Smooth muscle cell (in vitro differentiated cells): ENCODE measurements at regions not wholly inside any gene's neighbourhood (a gene's known extent, or its start where the extent isn't known, plus 50 kb on each side); places are given as distances from the start of the nearest gene placed in this dataset.

Experiments
- DNase-seq: peaks from one replicate; lab custom pipeline; 2025; ENCODE audit not compliant: unreplicated experiment; lab: John Stamatoyannopoulos, UW
- H2AFZ ChIP-seq: fragments of 200-600 bp; sonication (generic); 2 replicates; pipeline ENCODE4 v1.6.0; 2016; ENCODE audit warnings: antibody characterized with exemption, low read depth, mild to moderate bottlenecking
- H3F3A ChIP-seq: fragments of 200-600 bp; sonication (generic); 2 replicates; pipeline ENCODE4 v1.6.0; 2017; ENCODE audit warnings: antibody characterized with exemption, low read depth
- H3K27ac ChIP-seq: fragments of 200-600 bp; sonication (generic); 2 replicates; pipeline ENCODE4 v1.5.1; 2016; ENCODE audit warnings: low read depth, mild to moderate bottlenecking
- H3K27me3 ChIP-seq: fragments of 200-600 bp; sonication (generic); 2 replicates; pipeline ENCODE4 v1.6.1; 2016; ENCODE audit warnings: low read depth, mild to moderate bottlenecking
- H3K36me3 ChIP-seq: fragments of 200-600 bp; sonication (generic); 2 replicates; pipeline ENCODE4 v1.5.1; 2016; ENCODE audit warnings: low read depth
- H3K4me1 ChIP-seq: fragments of 200-600 bp; sonication (generic); 2 replicates; pipeline ENCODE4 v1.5.1; 2016; ENCODE audit warnings: low read depth
- H3K4me2 ChIP-seq: fragments of 200-600 bp; sonication (generic); 2 replicates; pipeline ENCODE4 v1.6.0; 2016; ENCODE audit warnings: mild to moderate bottlenecking
- H3K4me3 ChIP-seq: fragments of 200-600 bp; sonication (generic); 2 replicates; pipeline ENCODE4 v1.5.1; 2016; ENCODE audit warnings: mild to moderate bottlenecking
- H3K79me2 ChIP-seq: fragments of 200-600 bp; sonication (generic); 2 replicates; pipeline ENCODE4 v1.6.0; 2016; ENCODE audit warnings: low read depth, mild to moderate bottlenecking
- H3K9ac ChIP-seq: fragments of 200-600 bp; sonication (generic); 2 replicates; pipeline ENCODE4 v1.6.0; 2016; ENCODE audit warnings: low read depth
- H3K9me3 ChIP-seq: fragments of 200-600 bp; sonication (generic); replicated peaks from 2 replicates; pipeline ENCODE4 v1.5.1; 2016; ENCODE audit warnings: low read depth
- H4K20me1 ChIP-seq: fragments of 200-600 bp; sonication (generic); 2 replicates; pipeline ENCODE4 v1.6.0; 2016; ENCODE audit warnings: low read depth
- CTCF ChIP-seq: fragments of 200-600 bp; sonication (generic); IDR thresholded peaks from 2 replicates; pipeline ENCODE4 v1.5.1; 2017; ENCODE audit warnings: borderline replicate concordance, mild to moderate bottlenecking, antibody characterized with exemption; ENCODE audit not compliant: insufficient read depth, poor library complexity, severe bottlenecking
- WGBS: methylation state at CpG from one replicate; pipeline ENCODE4 v1.1.7; 2016; ENCODE audit warnings: low lambda C conversion rate; 5-methylcytosine and 5-hydroxymethylcytosine counted together

- H3K9me3 ChIP-seq = no peaks in the 10 kb centered on the region
- no peak overlapping the region for H3K4me2 ChIP-seq
- no peak overlapping the region for H3K27ac ChIP-seq
- no peak overlapping the region for H2AFZ ChIP-seq
- H3K4me1 ChIP-seq = peaks cover 2% of the 10 kb centered on the region
- H3K9ac ChIP-seq = no peak overlapping the region
- no peak for DNase-seq
- no peak for TF ChIP-seq CTCF
- H3K79me2 ChIP-seq = no peaks in the 10 kb centered on the region
- H3K4me3 ChIP-seq = no peak overlapping the region
- no peaks in the 10 kb centered on the region for H3F3A ChIP-seq
- H4K20me1 ChIP-seq = no peaks in the 10 kb centered on the region
- WGBS = 94% methylated on average over 1 of the region's 1 CpG
- H3K36me3 ChIP-seq = no peaks in the 10 kb centered on the region
- no peaks in the 10 kb centered on the region for H3K27me3 ChIP-seq
Measured at GRCh38 chr1:5297886-5298239, 643.5 kb downstream of the AJAP1 start.

GRCh38 chr1:5297180-5297885 lies 642.9 kb downstream of the AJAP1 start:
- Histone ChIP-seq H3K27me3 (no peaks in the 10 kb centered on the region), H3K4me3 (no peak overlapping the region), H3K4me1 (peaks cover 2% of the 10 kb centered on the region), H3F3A (no peaks in the 10 kb centered on the region), H2AFZ (no peak overlapping the region), H3K9me3 (no peaks in the 10 kb centered on the region), H3K36me3 (no peaks in the 10 kb centered on the region), H3K79me2 (no peaks in the 10 kb centered on the region), H4K20me1 (no peaks in the 10 kb centered on the region), H3K27ac (no peak overlapping the region), H3K9ac (no peak overlapping the region), H3K4me2 (no peak overlapping the region)
- 67% methylated on average over 9 of the region's 9 CpGs for WGBS
- no peak for TF ChIP-seq CTCF
- DNase-seq = no peak

GRCh38 chr1:5296557-5297179 lies 642.3 kb downstream of the AJAP1 start:
- no peak overlapping the region for H2AFZ ChIP-seq
- H3K4me3 ChIP-seq = no peak overlapping the region
- H3K27ac ChIP-seq = no peak overlapping the region
- no peaks in the 10 kb centered on the region for H3K9me3 ChIP-seq
- no peak overlapping the region for H3K9ac ChIP-seq
- DNase-seq = no peak
- 80% methylated on average over 18 of the region's 18 CpGs for WGBS
- no peaks in the 10 kb centered on the region for H3K27me3 ChIP-seq
- TF ChIP-seq CTCF = no peak
- H3F3A ChIP-seq = no peaks in the 10 kb centered on the region
- H3K36me3 ChIP-seq = no peaks in the 10 kb centered on the region
- H3K4me1 ChIP-seq = peaks cover 2% of the 10 kb centered on the region
- no peaks in the 10 kb centered on the region for H4K20me1 ChIP-seq
- no peak overlapping the region for H3K4me2 ChIP-seq
- H3K79me2 ChIP-seq = no peaks in the 10 kb centered on the region

- TF ChIP-seq CTCF = no peak
- Histone ChIP-seq H2AFZ (no peak overlapping the region), H3K9ac (no peak overlapping the region), H3F3A (no peaks in the 10 kb centered on the region), H3K27me3 (no peaks in the 10 kb centered on the region), H3K4me2 (no peak overlapping the region), H3K9me3 (no peaks in the 10 kb centered on the region), H3K79me2 (no peaks in the 10 kb centered on the region), H4K20me1 (no peaks in the 10 kb centered on the region), H3K4me3 (no peak overlapping the region), H3K4me1 (peaks cover 2% of the 10 kb centered on the region), H3K27ac (no peak overlapping the region), H3K36me3 (no peaks in the 10 kb centered on the region)
- DNase-seq = no peak
- 84% methylated on average over 12 of the region's 12 CpGs for WGBS
Measured at GRCh38 chr1:5296095-5296494, 641.7 kb downstream of the AJAP1 start.
